ENCODE measurements at regions not wholly inside any gene's neighbourhood (a gene's known extent, or its start where the extent isn't known, plus 50 kb on each side); places are given as distances from the start of the nearest gene placed in this dataset.

- DNase-seq = no peak
Measured at GRCh38 chr21:32182449-32182848, 96.4 kb downstream of the MIS18A start.

- DNase-seq = no peak
Measured at GRCh38 chr21:32181457-32181856, 97.4 kb downstream of the MIS18A start.

GRCh38 chr21:32174819-32175218 is 104.0 kb downstream of the MIS18A start:
- DNase-seq = no peak

- no peak for DNase-seq
Measured at GRCh38 chr21:32173121-32173724, 105.6 kb downstream of the MIS18A start.

- DNase-seq = no peak
Measured at GRCh38 chr21:32172106-32172505, 106.7 kb downstream of the MIS18A start.

- no peak for DNase-seq
Measured at GRCh38 chr21:32167513-32167912, 111.3 kb downstream of the MIS18A start.

- DNase-seq = no peak
Measured at GRCh38 chr21:32163386-32163785, 115.5 kb downstream of the MIS18A start.

- no peak for DNase-seq
Measured at GRCh38 chr21:32162727-32163320, 116.0 kb downstream of the MIS18A start.

GRCh38 chr21:32155226-32155625 is 123.6 kb downstream of the MIS18A start:
- DNase-seq = no peak

- DNase-seq = no peak
Measured at GRCh38 chr21:32147041-32147440, 131.8 kb downstream of the MIS18A start.

GRCh38 chr21:32144851-32145250 is 134.0 kb downstream of the MIS18A start:
- DNase-seq = no peak

GRCh38 chr21:32143241-32143939 is 135.5 kb downstream of the MIS18A start:
- no peak for DNase-seq

- DNase-seq = no peak
Measured at GRCh38 chr21:32141318-32141633, 137.6 kb downstream of the MIS18A start.

GRCh38 chr21:32140604-32141317 is 138.1 kb downstream of the MIS18A start:
- no peak for DNase-seq

- no peak for DNase-seq
Measured at GRCh38 chr21:32140151-32140550, 138.7 kb downstream of the MIS18A start.

GRCh38 chr21:32138658-32139057 is 140.2 kb downstream of the MIS18A start:
- no peak for DNase-seq

GRCh38 chr21:32137931-32138330 is 140.9 kb downstream of the MIS18A start:
- DNase-seq = no peak

- DNase-seq = no peak
Measured at GRCh38 chr21:32137266-32137665, 141.6 kb downstream of the MIS18A start.

GRCh38 chr21:32136546-32136945 is 142.3 kb downstream of the MIS18A start:
- DNase-seq = no peak

GRCh38 chr21:32135401-32136363 is 143.2 kb downstream of the MIS18A start:
- no peak for DNase-seq

GRCh38 chr21:32134441-32135130 is 144.3 kb downstream of the MIS18A start:
- no peak for DNase-seq

GRCh38 chr21:32132881-32133280 is 146.0 kb downstream of the MIS18A start:
- DNase-seq = no peak

Data from activated CD4-positive, alpha-beta T cell treated with anti-CD3 and anti-CD28 coated beads, Interleukin-10, Interleukin-2, amounts not matched to agents 100 ng/mL and 50 ng/mL, durations not matched to agents 16 hours and 8 hours (primary cell).